A673 (cell line): ENCODE measurements at regions not wholly inside any gene's neighbourhood (a gene's known extent, or its start where the extent isn't known, plus 50 kb on each side); places are given as distances from the start of the nearest gene placed in this dataset.

Source experiments
- BruUV-seq: library from RNA; stranded (reverse); fragments of 400-500 nt; replicated peaks from 2 replicates; lab custom pipeline; 2021; lab: Mats Ljungman, UMichigan
- CTCF ChIA-PET: fragments of 300-600 bp; sonication (Branson Sonifier 250); formaldehyde crosslinking; loops from one replicate; lab custom pipeline; 2022; ENCODE audit warnings: antibody characterized with exemption; lab: Charles Lee
- POLR2A ChIA-PET: fragments of 300-600 bp; sonication (Branson Sonifier 250); formaldehyde crosslinking; loops from one replicate; lab custom pipeline; 2022; ENCODE audit warnings: antibody characterized with exemption; ENCODE audit not compliant: low non-redundant PET; lab: Charles Lee
- DNase-seq: peaks from one replicate; pipeline ENCODE4 v3.0.0-alpha.2; 2015; ENCODE audit warnings: low spot score
- H3K27ac ChIP-seq: fragments of 200-600 bp; sonication (generic); 2 replicates; pipeline ENCODE4 v1.5.1; 2016; ENCODE audit warnings: mixed run types, low read depth, mild to moderate bottlenecking, mixed read lengths, antibody characterized with exemption, low read length; ENCODE audit not compliant: poor library complexity, severe bottlenecking
- H3K27me3 ChIP-seq: fragments of 200-600 bp; sonication (generic); replicated peaks from 2 replicates; pipeline ENCODE4 v1.6.1; 2017; ENCODE audit warnings: mixed run types, low read depth, mild to moderate bottlenecking, mixed read lengths, antibody characterized with exemption, low read length; ENCODE audit not compliant: insufficient read depth, poor library complexity
- H3K36me3 ChIP-seq: fragments of 200-600 bp; sonication (generic); 2 replicates; pipeline ENCODE4 v1.6.1; 2016; ENCODE audit warnings: mixed run types, mild to moderate bottlenecking, mixed read lengths, antibody characterized with exemption, low read length; ENCODE audit not compliant: insufficient read depth, poor library complexity, severe bottlenecking
- H3K4me1 ChIP-seq: fragments of 200-600 bp; sonication (generic); 2 replicates; pipeline ENCODE4 v1.6.1; 2017; ENCODE audit warnings: mixed run types, mild to moderate bottlenecking, mixed read lengths, antibody characterized with exemption, low read length; ENCODE audit not compliant: insufficient read depth, poor library complexity, severe bottlenecking
- H3K4me3 ChIP-seq: fragments of 200-600 bp; sonication (generic); 2 replicates; pipeline ENCODE4 v1.5.1; 2016; ENCODE audit warnings: low read depth, mixed run types, mild to moderate bottlenecking, mixed read lengths, low read length; ENCODE audit not compliant: poor library complexity, severe bottlenecking
- H3K9me3 ChIP-seq: fragments of 200-600 bp; sonication (generic); 2 replicates; pipeline ENCODE4 v1.6.1; 2016; ENCODE audit warnings: mixed run types, low read depth, mild to moderate bottlenecking, mixed read lengths, antibody characterized with exemption, low read length; ENCODE audit not compliant: poor library complexity, severe bottlenecking
- CTCF ChIP-seq: fragments of 300-800, 200-600 bp; sonication (generic); conservative IDR thresholded peaks from 2 replicates; pipeline ENCODE4 v1.5.1; 2017; ENCODE audit warnings: low read depth, mild to moderate bottlenecking, antibody characterized with exemption, low read length, moderate library complexity, mixed read lengths
- EZH2 ChIP-seq: fragments of 200-600 bp; sonication (generic); IDR thresholded peaks from 2 replicates; pipeline ENCODE4 v1.6.1; 2017; ENCODE audit warnings: borderline replicate concordance, low read depth, mild to moderate bottlenecking, mixed read lengths, antibody characterized with exemption, low read length; ENCODE audit not compliant: poor library complexity, severe bottlenecking
- intact Hi-C: fragments of 100-400 bp; cut with micrococcal nuclease; formaldehyde crosslinking; loops from one replicate; pipeline ENCODE4 v1.10.0; 2022; ENCODE audit not compliant: unreplicated experiment

- no peak for TF ChIP-seq EZH2
- no peak for TF ChIP-seq CTCF
- no peaks in the 10 kb centered on the region for H3K27me3 ChIP-seq
- no peaks in the 10 kb centered on the region for H3K9me3 ChIP-seq
- no TSS peak for BruUV-seq
- H3K4me1 ChIP-seq, result no peaks in the 10 kb centered on the region
- ChIA-PET CTCF (no interaction called here), POLR2A (interaction anchor here (0.5 kb wide), 1 partner anchor 93 kb away, joined by 3 read pairs; no protein-coding TSS in a partner anchor)
- DNase-seq, result no peak
- no peak overlapping the region for H3K4me3 ChIP-seq
- H3K27ac ChIP-seq, result no peak overlapping the region
- intact Hi-C loops, result no loop called here
- H3K36me3 ChIP-seq, result no peaks in the 10 kb centered on the region
These were observed 228.5 kb upstream of the MME start for GRCh38 chr3:154851644-154852043.

GRCh38 chr3:154850921-154851320 lies 229.2 kb upstream of the MME start:
- Histone ChIP-seq H3K4me1 (no peaks in the 10 kb centered on the region), H3K27me3 (no peaks in the 10 kb centered on the region), H3K9me3 (no peaks in the 10 kb centered on the region), H3K36me3 (no peaks in the 10 kb centered on the region), H3K4me3 (no peak overlapping the region), H3K27ac (no peak overlapping the region)
- BruUV-seq, result no TSS peak
- intact Hi-C loops, result no loop called here
- TF ChIP-seq EZH2 (no peak), CTCF (no peak)
- ChIA-PET POLR2A (no interaction called here), CTCF (no interaction called here)
- no peak for DNase-seq

- no TSS peak for BruUV-seq
- no peak for DNase-seq
- no peak overlapping the region for H3K4me3 ChIP-seq
- no peaks in the 10 kb centered on the region for H3K36me3 ChIP-seq
- H3K4me1 ChIP-seq, result no peaks in the 10 kb centered on the region
- TF ChIP-seq EZH2 (no peak), CTCF (no peak)
- ChIA-PET CTCF (no interaction called here), POLR2A (no interaction called here)
- H3K9me3 ChIP-seq, result no peaks in the 10 kb centered on the region
- intact Hi-C loops, result no loop called here
- no peaks in the 10 kb centered on the region for H3K27me3 ChIP-seq
- no peak overlapping the region for H3K27ac ChIP-seq
These were observed 230.7 kb upstream of the MME start for GRCh38 chr3:154849408-154849807.
